ENCODE measurements at regions not wholly inside any gene's neighbourhood (a gene's known extent, or its start where the extent isn't known, plus 50 kb on each side); places are given as distances from the start of the nearest gene placed in this dataset.

- Histone ChIP-seq H3F3A (replicated peaks; ENCODE audit: low read depth) (no peaks in the 10 kb centered on the region), H3K27me3 (ENCODE audit: insufficient read depth) (no peaks in the 10 kb centered on the region), H4K20me1 (replicated peaks; ENCODE audit: insufficient read depth) (peaks cover 3% of the 10 kb centered on the region; the same call in 1 of the 2 replicates), H3K4me3 (no peak overlapping the region), H3K4me1 (ENCODE audit: insufficient read depth) (peaks cover 10% of the 10 kb centered on the region; the same call in 1 of the 2 replicates), H3K36me3 (ENCODE audit: insufficient read depth) (no peaks in the 10 kb centered on the region), H3K79me2 (replicated peaks; ENCODE audit: insufficient read depth) (no peaks in the 10 kb centered on the region), H2AFZ (no peak overlapping the region), H3K9me2 (ENCODE audit: insufficient read depth) (no peaks in the 10 kb centered on the region), H3K27ac (ENCODE audit: low read depth) (no peak overlapping the region), H3K4me2 (no peak overlapping the region)
- Mint-ChIP-seq H3K27ac (no peak overlapping the region), H3K4me1 (peaks cover 15% of the 10 kb centered on the region), H3K36me3 (ENCODE audit: low read depth) (no peaks in the 10 kb centered on the region; the same call in 1 of the 3 replicates), H3K9me3 (peaks cover 10% of the 10 kb centered on the region; the same call in 2 of the 3 replicates), H3K27me3 (ENCODE audit: insufficient read depth, low read depth, poor library complexity) (peaks cover 4% of the 10 kb centered on the region), H3K4me3 (no peak overlapping the region)
- no peak for ATAC-seq
- no peak for DNase-seq (ENCODE audit: low spot score)
- TF ChIP-seq ZNF331 (CRISPR knock-in tag; IDR thresholded peaks at IDR 0.05; ENCODE audit: low read depth) = peak; percentile 88
- TF ChIP-seq CTCF (conservative IDR thresholded peaks at IDR 0.05; ENCODE audit: low read depth in 2 of 2) = no peak
Observed at GRCh38 chr10:2858452-2858851, 208.9 kb upstream of the PFKP start.

- Histone ChIP-seq H3K27ac (ENCODE audit: low read depth) (no peak overlapping the region), H3K9me2 (ENCODE audit: insufficient read depth) (no peaks in the 10 kb centered on the region), H2AFZ (no peak overlapping the region), H3K27me3 (ENCODE audit: insufficient read depth) (no peaks in the 10 kb centered on the region), H3K79me2 (replicated peaks; ENCODE audit: insufficient read depth) (no peaks in the 10 kb centered on the region), H3K36me3 (ENCODE audit: insufficient read depth) (no peaks in the 10 kb centered on the region), H3K4me2 (no peak overlapping the region), H4K20me1 (replicated peaks; ENCODE audit: insufficient read depth) (peaks cover 3% of the 10 kb centered on the region; the same call in 1 of the 2 replicates), H3K4me3 (no peak overlapping the region), H3F3A (replicated peaks; ENCODE audit: low read depth) (no peaks in the 10 kb centered on the region), H3K4me1 (ENCODE audit: insufficient read depth) (peaks cover 19% of the 10 kb centered on the region)
- H3K36me3 Mint-ChIP-seq (ENCODE audit: low read depth) = no peaks in the 10 kb centered on the region; the same call in 1 of the 3 replicates
- H3K27me3 Mint-ChIP-seq (ENCODE audit: insufficient read depth, low read depth, poor library complexity) = peaks cover 4% of the 10 kb centered on the region
- ATAC-seq = no peak
- peaks cover 20% of the 10 kb centered on the region for H3K4me1 Mint-ChIP-seq
- H3K9me3 Mint-ChIP-seq = peaks cover 10% of the 10 kb centered on the region; the same call in 2 of the 3 replicates
- no peak overlapping the region for H3K4me3 Mint-ChIP-seq
- H3K27ac Mint-ChIP-seq = no peak overlapping the region
- no peak for DNase-seq (ENCODE audit: low spot score)
- TF ChIP-seq ZNF331 (CRISPR knock-in tag; IDR thresholded peaks at IDR 0.05; ENCODE audit: low read depth) (no peak), CTCF (conservative IDR thresholded peaks at IDR 0.05; ENCODE audit: low read depth in 2 of 2) (no peak), JUNB (IDR thresholded peaks at IDR 0.05; ENCODE audit: unreplicated experiment) (no peak), EZH2phosphoT487 (IDR thresholded peaks at IDR 0.05; ENCODE audit: unreplicated experiment) (no peak), ZNF114 (CRISPR knock-in tag; IDR thresholded peaks at IDR 0.05) (no peak), REST (IDR thresholded peaks at IDR 0.05; ENCODE audit: unreplicated experiment) (no peak), NANOG (IDR thresholded peaks at IDR 0.05; ENCODE audit: borderline replicate concordance) (no peak), STAT1 (IDR thresholded peaks at IDR 0.05; ENCODE audit: unreplicated experiment) (no peak)
Observed at GRCh38 chr10:2856598-2856997, 210.8 kb upstream of the PFKP start.
